ENCODE measurements at regions not wholly inside any gene's neighbourhood (a gene's known extent, or its start where the extent isn't known, plus 50 kb on each side); places are given as distances from the start of the nearest gene placed in this dataset.
"Not testable (repeated sequence)": the region's sequence is repeated elsewhere in the genome, so short reads cannot be mapped to it uniquely, and the experiment has no call there.

DNA sequence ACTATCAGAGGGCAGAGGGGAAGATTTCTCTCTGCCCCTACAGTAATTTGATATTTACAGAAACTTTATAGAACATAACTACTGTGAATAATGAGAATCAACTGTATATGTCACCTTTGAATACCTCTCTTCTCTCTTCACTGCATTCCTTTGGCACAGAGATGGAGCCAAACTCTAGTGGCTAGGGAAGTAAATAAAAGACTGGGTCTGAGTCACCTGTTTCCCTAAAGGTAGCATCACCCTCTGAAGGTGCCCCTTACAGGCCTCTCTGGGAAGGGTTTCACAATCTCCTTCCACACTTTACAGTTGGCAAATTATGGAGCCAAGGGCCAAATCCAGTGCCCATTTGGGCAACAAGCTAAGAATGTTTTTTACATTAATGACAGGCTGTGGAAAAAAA, 81.0 kb upstream of the ZNF658 start:
- in situ Hi-C loops (cut with HindIII; ENCODE audit: low sequenced_read_pairs); DNase-seq (ENCODE audit: low spot score): not testable (repeated sequence)

DNA sequence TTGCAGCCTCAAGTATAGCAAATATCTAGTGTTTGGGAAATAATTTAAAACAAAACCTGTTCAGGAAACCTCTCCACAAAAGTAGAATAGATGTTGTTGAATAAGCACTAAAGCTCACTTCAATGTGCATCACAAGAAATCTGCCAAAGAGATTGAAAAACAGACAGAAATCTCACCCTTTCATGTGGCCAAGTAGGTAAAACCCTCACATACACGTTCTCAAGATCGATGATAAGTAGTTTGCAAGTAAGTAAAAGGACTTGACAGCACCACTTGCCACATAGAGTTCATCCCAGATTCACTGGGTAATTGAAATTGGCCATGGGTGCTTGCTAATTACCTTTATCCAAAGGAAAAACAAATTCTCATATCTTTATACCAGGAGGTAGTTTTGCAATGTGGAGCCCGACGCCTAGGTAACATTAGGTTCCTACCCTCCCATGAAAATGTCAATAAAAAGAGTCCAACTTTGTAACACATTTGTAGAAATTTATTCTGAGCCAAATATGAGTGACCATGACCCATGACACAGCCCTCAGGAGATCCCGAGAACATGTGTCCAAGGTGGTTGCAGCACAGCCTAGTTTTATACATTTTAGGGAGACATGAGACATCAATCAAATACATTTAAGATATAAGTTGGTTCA, 80.4 kb upstream of the ZNF658 start:
- in situ Hi-C loops (cut with HindIII; ENCODE audit: low sequenced_read_pairs); DNase-seq (ENCODE audit: low spot score): not testable (repeated sequence)

DNA sequence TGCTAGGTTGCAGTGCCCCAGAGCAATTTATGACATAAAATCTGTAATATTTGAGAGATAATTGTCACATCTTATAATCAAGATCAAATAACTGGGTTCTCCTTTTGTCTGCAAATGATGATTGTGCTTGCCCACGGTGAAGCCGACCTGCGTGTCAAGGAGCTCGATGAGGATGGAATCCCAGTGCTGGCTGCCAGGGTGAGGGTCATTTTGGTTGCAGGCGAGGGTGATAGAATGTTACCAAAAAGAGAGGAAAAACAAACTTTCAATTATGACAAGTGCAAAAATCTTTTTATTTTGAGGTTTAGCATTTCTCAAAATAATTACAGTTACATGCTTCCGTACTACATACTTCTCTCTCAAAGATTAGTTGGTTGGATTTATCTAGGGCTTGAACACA, 76.4 kb upstream of the ZNF658 start:
- in situ Hi-C loops (cut with HindIII; ENCODE audit: low sequenced_read_pairs); DNase-seq (ENCODE audit: low spot score): not testable (repeated sequence)

DNA sequence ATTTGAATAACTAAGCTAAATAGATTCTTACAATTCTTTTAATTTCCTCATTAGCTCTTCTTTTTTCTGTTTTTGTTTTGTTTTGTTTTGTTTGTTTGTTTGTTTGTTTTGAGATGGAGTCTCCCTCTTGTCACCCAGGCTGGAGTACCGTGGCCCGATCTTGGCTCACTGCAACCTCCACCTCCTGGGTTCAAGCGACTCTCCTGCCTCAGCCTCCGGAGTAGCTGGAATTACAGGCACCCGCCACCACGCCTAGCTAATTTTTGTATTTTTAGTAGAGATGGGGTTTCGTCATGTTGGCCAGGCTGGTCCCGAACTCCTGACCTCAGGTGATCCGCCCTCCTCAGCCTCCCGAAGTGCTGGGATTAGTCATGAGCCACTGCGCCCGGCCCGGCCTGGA, 70.7 kb upstream of the ZNF658 start:
- DNase-seq (ENCODE audit: low spot score); in situ Hi-C loops (cut with HindIII; ENCODE audit: low sequenced_read_pairs): not testable (repeated sequence)

DNA sequence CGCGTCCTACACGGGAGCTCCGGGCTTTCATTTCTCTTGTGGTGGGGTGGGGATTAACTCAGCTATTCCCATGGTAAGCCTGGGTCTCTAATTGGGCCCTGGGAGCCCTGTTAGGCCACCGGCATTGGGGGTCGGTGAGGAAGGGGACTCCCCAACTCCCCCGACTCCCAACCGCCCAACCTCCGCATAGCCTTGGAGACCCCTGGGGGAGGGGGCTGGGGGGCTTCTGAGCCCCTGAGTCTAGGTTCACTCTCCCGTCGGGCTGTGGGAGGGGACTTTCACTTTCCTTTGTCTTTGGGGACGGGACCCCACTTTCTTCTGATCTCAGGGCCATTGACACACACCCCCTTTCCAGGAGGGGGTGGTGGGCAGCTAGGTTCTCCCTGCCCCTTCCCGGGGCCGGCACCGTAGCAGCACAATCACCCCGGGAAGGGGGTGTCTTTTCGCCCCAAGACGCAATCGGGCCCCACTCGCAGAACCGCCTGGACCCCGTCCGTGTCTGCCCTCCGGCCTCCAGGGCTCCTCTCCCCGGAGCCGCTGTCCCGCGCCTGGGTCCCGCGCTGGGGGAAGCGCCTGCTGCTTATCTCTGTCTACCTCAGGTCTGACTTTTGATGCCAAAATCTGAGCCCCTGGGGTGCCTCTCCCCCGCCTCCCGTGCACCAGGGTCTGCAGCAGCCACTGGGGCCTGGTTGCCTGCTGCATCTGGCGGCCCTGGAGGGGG, 69.6 kb upstream of the ZNF658 start:
- DNase-seq (ENCODE audit: low spot score); in situ Hi-C loops (cut with HindIII; ENCODE audit: low sequenced_read_pairs): not testable (repeated sequence)

DNA sequence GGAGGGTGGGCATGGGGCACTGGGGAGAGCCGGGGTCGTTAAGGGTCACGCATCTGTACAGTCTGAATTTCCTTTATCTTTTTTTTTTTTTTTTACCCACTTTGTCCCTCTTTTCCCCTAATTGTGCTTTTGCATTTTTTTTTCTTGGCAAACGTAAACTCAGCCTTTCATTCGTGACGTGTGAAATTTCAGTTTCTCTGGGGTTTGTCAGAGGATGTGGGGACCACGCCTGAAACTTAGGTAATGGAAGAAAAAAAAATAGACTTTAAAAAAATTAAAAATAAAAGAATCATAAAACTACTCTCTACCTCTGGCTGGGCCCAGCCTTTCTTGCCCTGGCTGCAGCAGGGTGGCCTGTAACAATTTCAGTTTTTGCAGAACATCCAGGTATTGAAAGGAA, 68.3 kb upstream of the ZNF658 start:
- in situ Hi-C loops (cut with HindIII; ENCODE audit: low sequenced_read_pairs); DNase-seq (ENCODE audit: low spot score): not testable (repeated sequence)

DNA sequence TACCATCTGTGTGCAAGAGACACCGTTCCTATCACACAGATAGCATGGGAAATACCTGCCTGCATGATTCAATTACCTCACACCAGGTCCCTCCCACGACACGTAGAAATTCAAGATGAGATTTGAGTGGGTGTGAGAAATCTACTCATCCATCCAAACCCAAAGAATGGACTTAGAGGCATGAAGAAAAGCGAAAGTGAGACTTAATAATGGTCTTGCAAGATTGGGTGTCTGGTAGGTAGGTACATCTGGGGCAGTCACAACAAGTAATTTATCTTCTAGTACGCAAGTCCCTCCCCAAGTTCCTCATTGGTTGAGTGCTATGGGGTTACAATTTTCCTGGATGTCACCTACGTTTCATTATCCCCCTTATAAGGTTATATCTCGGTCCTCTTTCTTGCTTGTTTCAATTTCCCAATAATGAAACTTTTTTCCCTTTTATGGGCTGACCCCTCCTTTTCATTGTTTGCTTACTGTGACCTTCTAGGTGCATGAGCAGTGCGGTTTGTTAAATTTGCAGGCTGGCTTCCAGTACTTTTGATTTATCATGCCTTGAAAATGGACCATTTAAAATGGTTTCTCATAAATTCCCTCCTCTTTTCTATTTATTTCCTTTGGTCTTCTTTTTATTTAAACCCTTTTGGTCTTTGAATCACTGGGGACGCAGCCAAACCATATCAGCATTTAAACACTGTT, 63.1 kb upstream of the ZNF658 start:
- DNase-seq (ENCODE audit: low spot score); in situ Hi-C loops (cut with HindIII; ENCODE audit: low sequenced_read_pairs): not testable (repeated sequence)
